ENCODE measurements at regions not wholly inside any gene's neighbourhood (a gene's known extent, or its start where the extent isn't known, plus 50 kb on each side); places are given as distances from the start of the nearest gene placed in this dataset.
A peak's percentile ranks its signal among the peaks of the same experiment; 100 is the strongest.

- no peak for DNase-seq
Measured at GRCh38 chr3:144079634-144080033, 108.0 kb downstream of the DIPK2A start.

- no peak for DNase-seq
Measured at GRCh38 chr3:144084929-144085328, 113.3 kb downstream of the DIPK2A start.

- DNase-seq: peak; percentile 70
Measured at GRCh38 chr3:144085964-144086363, 114.3 kb downstream of the DIPK2A start.

GRCh38 chr3:144096016-144096415 is 124.4 kb downstream of the DIPK2A start:
- no peak for DNase-seq

- no peak for DNase-seq
Measured at GRCh38 chr3:144097163-144097562, 125.5 kb downstream of the DIPK2A start.

GRCh38 chr3:144098691-144099090 is 127.1 kb downstream of the DIPK2A start:
- DNase-seq: no peak

- DNase-seq: peak; percentile 8
Measured at GRCh38 chr3:144102421-144102820, 130.8 kb downstream of the DIPK2A start.

- DNase-seq: peak; percentile 13
Measured at GRCh38 chr3:144104186-144104585, 132.6 kb downstream of the DIPK2A start.

- DNase-seq: no peak
Measured at GRCh38 chr3:144104679-144105078, 133.1 kb downstream of the DIPK2A start.

GRCh38 chr3:144105542-144105941 is 133.9 kb downstream of the DIPK2A start:
- DNase-seq: no peak

GRCh38 chr3:144106970-144107369 is 135.3 kb downstream of the DIPK2A start:
- DNase-seq: no peak

- DNase-seq: no peak
Measured at GRCh38 chr3:144107923-144108322, 136.3 kb downstream of the DIPK2A start.

GRCh38 chr3:144109944-144110343 is 138.3 kb downstream of the DIPK2A start:
- DNase-seq: no peak

GRCh38 chr3:144112036-144112435 is 140.4 kb downstream of the DIPK2A start:
- no peak for DNase-seq

- DNase-seq: no peak
Measured at GRCh38 chr3:144112437-144112836, 140.8 kb downstream of the DIPK2A start.

GRCh38 chr3:144114767-144115166 is 143.1 kb downstream of the DIPK2A start:
- peak; percentile 53 for DNase-seq

GRCh38 chr3:144119633-144120032 is 148.0 kb downstream of the DIPK2A start:
- DNase-seq: no peak

GRCh38 chr3:144121661-144122060 is 150.0 kb downstream of the DIPK2A start:
- no peak for DNase-seq

GRCh38 chr3:144127014-144127413 is 155.4 kb downstream of the DIPK2A start:
- no peak for DNase-seq

GRCh38 chr3:144127700-144128099 is 156.1 kb downstream of the DIPK2A start:
- no peak for DNase-seq

GRCh38 chr3:144128108-144128892 is 156.7 kb downstream of the DIPK2A start:
- no peak for DNase-seq

- no peak for DNase-seq
Measured at GRCh38 chr3:144129536-144130214, 158.1 kb downstream of the DIPK2A start.

GRCh38 chr3:144141074-144141473 is 169.5 kb downstream of the DIPK2A start:
- no peak for DNase-seq

- DNase-seq: no peak
Measured at GRCh38 chr3:144141496-144141895, 169.9 kb downstream of the DIPK2A start.

Data from fibroblast of skin of back (primary cell).